Gastrocnemius medialis (tissue), 4 donors: ENCODE measurements at regions not wholly inside any gene's neighbourhood (a gene's known extent, or its start where the extent isn't known, plus 50 kb on each side); places are given as distances from the start of the nearest gene placed in this dataset.

Experiments used
- CTCF ChIP-seq, 5 experiments: fragments of 450-650 bp in 3 of 5; fragments of 200-600 bp in 2 of 5; sonication (generic) in 2 of 5; IDR thresholded peaks in 4 of 5; conservative IDR thresholded peaks in 1 of 5; 1 replicate in 4 of 5; 2 replicates in 1 of 5; pipeline ENCODE4 v1.5.1; 2016 to 2019; ENCODE audit warnings: antibody characterized with exemption in 5 of 5, mild to moderate bottlenecking in 3 of 5, moderate library complexity in 3 of 5
- POLR2A ChIP-seq, 2 donors: fragments of 450-650 bp; IDR thresholded peaks; one replicate each; pipeline ENCODE4 v1.6.1; 2017; ENCODE audit warnings: antibody characterized with exemption in 2 of 2, mild to moderate bottlenecking in 2 of 2, moderate library complexity in 2 of 2

GRCh38 chr3:30456264-30456663 lies 150.1 kb upstream of the TGFBR2 start:
- TF ChIP-seq CTCF (IDR thresholded peaks at IDR 0.05 in 4 of 5, conservative IDR thresholded peaks at IDR 0.05 in 1 of 5), result no peak
- no peak for TF ChIP-seq POLR2A (IDR thresholded peaks at IDR 0.05)
